HepG2 (cell line): ENCODE measurements at regions not wholly inside any gene's neighbourhood (a gene's known extent, or its start where the extent isn't known, plus 50 kb on each side); places are given as distances from the start of the nearest gene placed in this dataset.
A peak's percentile ranks its signal among the peaks of the same experiment; 100 is the strongest.

Experiments used
- ARHGAP35 ChIP-seq: sonication (generic); formaldehyde crosslinking; IDR thresholded peaks from 2 replicates; pipeline ENCODE4 v1.9.0; 2022; ENCODE audit warnings: mild to moderate bottlenecking, inconsistent platforms, moderate library complexity, missing genetic modification reagents, borderline replicate concordance
- CBFB ChIP-seq: sonication (generic); formaldehyde crosslinking; IDR thresholded peaks from 2 replicates; pipeline ENCODE4 v1.4.0; 2020; ENCODE audit warnings: missing genetic modification reagents
- CERS6 ChIP-seq: sonication (generic); formaldehyde crosslinking; IDR thresholded peaks from 2 replicates; pipeline ENCODE4 v1.5.0; 2020; ENCODE audit warnings: missing genetic modification reagents
- HNRNPUL1 ChIP-seq: fragments of 200-400 bp; formaldehyde crosslinking; IDR thresholded peaks from 2 replicates; pipeline ENCODE4 v1.6.1; 2017; ENCODE audit warnings: low read depth, mild to moderate bottlenecking, low read length, moderate library complexity
- KAT7 ChIP-seq: IDR thresholded peaks from 2 replicates; pipeline ENCODE4 v1.6.1; 2018; ENCODE audit warnings: borderline replicate concordance, missing compliant biosample characterization
- NFE2L1 ChIP-seq: sonication (generic); formaldehyde crosslinking; IDR thresholded peaks from 2 replicates; pipeline ENCODE4 v1.4.0; 2020; ENCODE audit warnings: missing genetic modification reagents, mild to moderate bottlenecking, borderline replicate concordance
- NRL ChIP-seq: sonication (generic); formaldehyde crosslinking; IDR thresholded peaks from 2 replicates; pipeline ENCODE4 v1.5.0; 2020; ENCODE audit warnings: missing genetic modification reagents, mild to moderate bottlenecking, moderate library complexity, borderline replicate concordance
- REL ChIP-seq: sonication (generic); formaldehyde crosslinking; conservative IDR thresholded peaks from 2 replicates; pipeline ENCODE4 v1.8.0; 2022; ENCODE audit warnings: mild to moderate bottlenecking, missing genetic modification reagents, moderate library complexity
- RFXAP ChIP-seq: sonication (generic); formaldehyde crosslinking; IDR thresholded peaks from 2 replicates; pipeline ENCODE4 v1.4.0; 2020; ENCODE audit warnings: missing genetic modification reagents, borderline replicate concordance
- SRY ChIP-seq: sonication (generic); formaldehyde crosslinking; IDR thresholded peaks from 2 replicates; pipeline ENCODE4 v1.8.0; 2022; ENCODE audit warnings: mild to moderate bottlenecking, missing genetic modification reagents
- WIZ ChIP-seq: sonication (generic); formaldehyde crosslinking; IDR thresholded peaks from 2 replicates; pipeline ENCODE4 v1.5.1; 2020; ENCODE audit warnings: mild to moderate bottlenecking, missing genetic modification reagents
- ZNF235 ChIP-seq: sonication (generic); formaldehyde crosslinking; IDR thresholded peaks from 2 replicates; pipeline ENCODE4 v1.8.1; 2023; ENCODE audit warnings: mild to moderate bottlenecking, missing genetic modification reagents, borderline replicate concordance
- ZNF432 ChIP-seq: sonication (generic); formaldehyde crosslinking; IDR thresholded peaks from 2 replicates; pipeline ENCODE4 v1.5.0; 2020; ENCODE audit warnings: missing genetic modification reagents, mild to moderate bottlenecking, borderline replicate concordance
- TF ChIP-seq, protein P1 (sequence below), 2 experiments: sonication (generic) in 1 of 2; formaldehyde crosslinking in 1 of 2; IDR thresholded peaks; 2 replicates each; pipeline versions ENCODE4 v1.6.1 to v1.9.0; 2014 to 2022; ENCODE audit warnings: antibody characterized with exemption in 1 of 2, borderline replicate concordance in 1 of 2, inconsistent platforms in 1 of 2, low read depth in 1 of 2, missing genetic modification reagents in 1 of 2
- TF ChIP-seq, protein P2 (sequence below): sonication (generic); formaldehyde crosslinking; IDR thresholded peaks from 2 replicates; pipeline ENCODE4 v1.8.1; 2023; ENCODE audit warnings: mild to moderate bottlenecking, missing genetic modification reagents
- TF ChIP-seq, protein P3 (sequence below): sonication (generic); formaldehyde crosslinking; IDR thresholded peaks from 2 replicates; pipeline ENCODE4 v1.4.0; 2020; ENCODE audit warnings: missing genetic modification reagents

- TF ChIP-seq, protein P1, sequence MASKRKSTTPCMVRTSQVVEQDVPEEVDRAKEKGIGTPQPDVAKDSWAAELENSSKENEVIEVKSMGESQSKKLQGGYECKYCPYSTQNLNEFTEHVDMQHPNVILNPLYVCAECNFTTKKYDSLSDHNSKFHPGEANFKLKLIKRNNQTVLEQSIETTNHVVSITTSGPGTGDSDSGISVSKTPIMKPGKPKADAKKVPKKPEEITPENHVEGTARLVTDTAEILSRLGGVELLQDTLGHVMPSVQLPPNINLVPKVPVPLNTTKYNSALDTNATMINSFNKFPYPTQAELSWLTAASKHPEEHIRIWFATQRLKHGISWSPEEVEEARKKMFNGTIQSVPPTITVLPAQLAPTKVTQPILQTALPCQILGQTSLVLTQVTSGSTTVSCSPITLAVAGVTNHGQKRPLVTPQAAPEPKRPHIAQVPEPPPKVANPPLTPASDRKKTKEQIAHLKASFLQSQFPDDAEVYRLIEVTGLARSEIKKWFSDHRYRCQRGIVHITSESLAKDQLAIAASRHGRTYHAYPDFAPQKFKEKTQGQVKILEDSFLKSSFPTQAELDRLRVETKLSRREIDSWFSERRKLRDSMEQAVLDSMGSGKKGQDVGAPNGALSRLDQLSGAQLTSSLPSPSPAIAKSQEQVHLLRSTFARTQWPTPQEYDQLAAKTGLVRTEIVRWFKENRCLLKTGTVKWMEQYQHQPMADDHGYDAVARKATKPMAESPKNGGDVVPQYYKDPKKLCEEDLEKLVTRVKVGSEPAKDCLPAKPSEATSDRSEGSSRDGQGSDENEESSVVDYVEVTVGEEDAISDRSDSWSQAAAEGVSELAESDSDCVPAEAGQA (IDR thresholded peaks at IDR 0.05; ENCODE audit: low read depth) = no peak
- TF ChIP-seq, protein P1 (CRISPR knock-in tag; IDR thresholded peaks at IDR 0.05; ENCODE audit: borderline replicate concordance) = no peak
- TF ChIP-seq ZNF432 (CRISPR knock-in tag) = no peak
- no peak for TF ChIP-seq RFXAP (CRISPR knock-in tag)
- TF ChIP-seq REL (CRISPR knock-in tag) = no peak
- no peak for TF ChIP-seq KAT7
- TF ChIP-seq CBFB (CRISPR knock-in tag) = peak; percentile 45; the same call in 1 of the 2 replicates
- TF ChIP-seq, protein P2, sequence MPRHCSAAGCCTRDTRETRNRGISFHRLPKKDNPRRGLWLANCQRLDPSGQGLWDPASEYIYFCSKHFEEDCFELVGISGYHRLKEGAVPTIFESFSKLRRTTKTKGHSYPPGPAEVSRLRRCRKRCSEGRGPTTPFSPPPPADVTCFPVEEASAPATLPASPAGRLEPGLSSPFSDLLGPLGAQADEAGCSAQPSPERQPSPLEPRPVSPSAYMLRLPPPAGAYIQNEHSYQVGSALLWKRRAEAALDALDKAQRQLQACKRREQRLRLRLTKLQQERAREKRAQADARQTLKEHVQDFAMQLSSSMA (CRISPR knock-in tag) = no peak
- no peak for TF ChIP-seq SRY
- no peak for TF ChIP-seq HNRNPUL1
- no peak for TF ChIP-seq NFE2L1 (CRISPR knock-in tag)
- TF ChIP-seq CERS6 (CRISPR knock-in tag) = no peak
- TF ChIP-seq, protein P3, sequence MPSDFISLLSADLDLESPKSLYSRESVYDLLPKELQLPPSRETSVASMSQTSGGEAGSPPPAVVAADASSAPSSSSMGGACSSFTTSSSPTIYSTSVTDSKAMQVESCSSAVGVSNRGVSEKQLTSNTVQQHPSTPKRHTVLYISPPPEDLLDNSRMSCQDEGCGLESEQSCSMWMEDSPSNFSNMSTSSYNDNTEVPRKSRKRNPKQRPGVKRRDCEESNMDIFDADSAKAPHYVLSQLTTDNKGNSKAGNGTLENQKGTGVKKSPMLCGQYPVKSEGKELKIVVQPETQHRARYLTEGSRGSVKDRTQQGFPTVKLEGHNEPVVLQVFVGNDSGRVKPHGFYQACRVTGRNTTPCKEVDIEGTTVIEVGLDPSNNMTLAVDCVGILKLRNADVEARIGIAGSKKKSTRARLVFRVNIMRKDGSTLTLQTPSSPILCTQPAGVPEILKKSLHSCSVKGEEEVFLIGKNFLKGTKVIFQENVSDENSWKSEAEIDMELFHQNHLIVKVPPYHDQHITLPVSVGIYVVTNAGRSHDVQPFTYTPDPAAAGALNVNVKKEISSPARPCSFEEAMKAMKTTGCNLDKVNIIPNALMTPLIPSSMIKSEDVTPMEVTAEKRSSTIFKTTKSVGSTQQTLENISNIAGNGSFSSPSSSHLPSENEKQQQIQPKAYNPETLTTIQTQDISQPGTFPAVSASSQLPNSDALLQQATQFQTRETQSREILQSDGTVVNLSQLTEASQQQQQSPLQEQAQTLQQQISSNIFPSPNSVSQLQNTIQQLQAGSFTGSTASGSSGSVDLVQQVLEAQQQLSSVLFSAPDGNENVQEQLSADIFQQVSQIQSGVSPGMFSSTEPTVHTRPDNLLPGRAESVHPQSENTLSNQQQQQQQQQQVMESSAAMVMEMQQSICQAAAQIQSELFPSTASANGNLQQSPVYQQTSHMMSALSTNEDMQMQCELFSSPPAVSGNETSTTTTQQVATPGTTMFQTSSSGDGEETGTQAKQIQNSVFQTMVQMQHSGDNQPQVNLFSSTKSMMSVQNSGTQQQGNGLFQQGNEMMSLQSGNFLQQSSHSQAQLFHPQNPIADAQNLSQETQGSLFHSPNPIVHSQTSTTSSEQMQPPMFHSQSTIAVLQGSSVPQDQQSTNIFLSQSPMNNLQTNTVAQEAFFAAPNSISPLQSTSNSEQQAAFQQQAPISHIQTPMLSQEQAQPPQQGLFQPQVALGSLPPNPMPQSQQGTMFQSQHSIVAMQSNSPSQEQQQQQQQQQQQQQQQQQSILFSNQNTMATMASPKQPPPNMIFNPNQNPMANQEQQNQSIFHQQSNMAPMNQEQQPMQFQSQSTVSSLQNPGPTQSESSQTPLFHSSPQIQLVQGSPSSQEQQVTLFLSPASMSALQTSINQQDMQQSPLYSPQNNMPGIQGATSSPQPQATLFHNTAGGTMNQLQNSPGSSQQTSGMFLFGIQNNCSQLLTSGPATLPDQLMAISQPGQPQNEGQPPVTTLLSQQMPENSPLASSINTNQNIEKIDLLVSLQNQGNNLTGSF (CRISPR knock-in tag) = no peak
- TF ChIP-seq NRL (CRISPR knock-in tag) = peak; percentile 58; the same call in 1 of the 2 replicates
- no peak for TF ChIP-seq ZNF235 (CRISPR knock-in tag)
- no peak for TF ChIP-seq ARHGAP35 (CRISPR knock-in tag)
- no peak for TF ChIP-seq WIZ (CRISPR knock-in tag)
These were observed 127.7 kb downstream of the MYCN start (continued) for GRCh38 chr2:16067866-16068551.
